Muscle of leg (tissue), 3 donors: ENCODE measurements at regions not wholly inside any gene's neighbourhood (a gene's known extent, or its start where the extent isn't known, plus 50 kb on each side); places are given as distances from the start of the nearest gene placed in this dataset.

ENCODE experiments used
- DNase-seq: peaks from one replicate; pipeline ENCODE4 v3.0.0; 2013
- H3K27ac ChIP-seq: one replicate; pipeline ENCODE4 v1.5.1; 2013; ENCODE audit warnings: mild to moderate bottlenecking, low read length, control low read depth
- H3K27me3 ChIP-seq: one replicate; pipeline ENCODE4 v1.6.1; 2013; ENCODE audit warnings: low read length; ENCODE audit not compliant: control insufficient read depth, insufficient read depth
- H3K36me3 ChIP-seq: one replicate; pipeline ENCODE4 v1.6.1; 2013; ENCODE audit warnings: low read length; ENCODE audit not compliant: control insufficient read depth, insufficient read depth
- H3K4me1 ChIP-seq: one replicate; pipeline ENCODE4 v1.6.1; 2013; ENCODE audit warnings: low read length; ENCODE audit not compliant: control insufficient read depth, insufficient read depth
- H3K4me3 ChIP-seq: one replicate; pipeline ENCODE4 v1.5.1; 2013; ENCODE audit warnings: low read length, control low read depth
- H3K9me3 ChIP-seq: replicated peaks from 2 replicates; pipeline ENCODE4 v1.6.1; 2013; ENCODE audit warnings: low read depth, low read length; ENCODE audit not compliant: control insufficient read depth
- WGBS: methylation state at CpG from one replicate; pipeline ENCODE4 v1.1.5; 2013; ENCODE audit warnings: missing lambda C conversion rate; ENCODE audit not compliant: insufficient coverage; 5-methylcytosine and 5-hydroxymethylcytosine counted together

DNA sequence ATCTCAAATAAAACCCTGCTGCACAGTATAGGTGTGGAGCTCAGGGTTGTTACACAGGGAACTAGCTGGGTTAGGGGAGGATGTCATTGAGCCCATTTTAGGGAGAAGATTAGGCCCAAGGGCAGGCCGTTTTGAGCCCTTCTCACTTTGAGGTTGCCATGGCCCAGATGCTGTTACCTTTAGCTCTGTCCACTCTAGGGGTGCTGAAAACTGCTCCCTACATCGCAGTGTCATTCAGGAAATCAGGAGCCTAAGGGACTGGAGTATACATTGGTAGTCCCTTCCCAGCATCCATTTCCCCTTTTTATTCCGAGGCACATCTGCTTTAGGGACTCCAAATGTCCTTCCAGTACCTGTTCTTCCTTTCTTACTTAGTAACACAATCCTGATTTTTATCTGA, 79.0 kb upstream of the SELENOK start:
- DNase-seq = peak; percentile 19
- Histone ChIP-seq H3K27ac (no peak overlapping the region), H3K27me3 (no peaks in the 10 kb centered on the region), H3K4me3 (no peak overlapping the region), H3K36me3 (no peaks in the 10 kb centered on the region), H3K9me3 (peaks cover 16% of the 10 kb centered on the region), H3K4me1 (no peaks in the 10 kb centered on the region)
- WGBS = 14% methylated on average over 1 of the region's 3 CpGs

- H3K4me1 ChIP-seq = no peaks in the 10 kb centered on the region
- H3K36me3 ChIP-seq = no peaks in the 10 kb centered on the region
- no peak overlapping the region for H3K27ac ChIP-seq
- peaks cover 13% of the 10 kb centered on the region for H3K9me3 ChIP-seq
- WGBS = 97% methylated on average over 3 of the region's 7 CpGs
- H3K4me3 ChIP-seq = no peak overlapping the region
- H3K27me3 ChIP-seq = no peaks in the 10 kb centered on the region
- no peak for DNase-seq
Measured at GRCh38 chr3:53969086-53969485, 77.4 kb upstream of the SELENOK start.

DNA sequence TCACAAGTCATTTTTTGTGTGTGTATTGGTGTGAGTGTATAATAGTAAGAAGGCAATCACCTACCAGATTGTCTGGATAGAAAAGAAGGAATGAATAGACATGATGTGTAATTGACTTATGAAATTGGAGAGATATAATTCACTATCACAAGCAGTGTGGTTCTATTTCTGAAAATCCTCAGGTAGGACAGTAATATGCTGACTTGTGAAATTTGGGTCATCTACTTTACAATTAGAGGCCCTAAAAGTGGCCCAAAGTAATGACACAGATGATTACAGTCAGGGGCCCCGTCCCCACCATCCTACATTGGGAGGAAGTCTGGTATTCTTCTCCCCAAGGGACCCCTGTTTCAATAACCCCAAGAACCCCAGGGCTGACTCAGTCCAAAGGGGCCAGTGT, 73.6 kb upstream of the SELENOK start:
- Histone ChIP-seq H3K4me1 (peaks cover 3% of the 10 kb centered on the region), H3K27me3 (no peaks in the 10 kb centered on the region), H3K27ac (no peak overlapping the region), H3K9me3 (peaks cover 4% of the 10 kb centered on the region), H3K4me3 (no peak overlapping the region), H3K36me3 (no peaks in the 10 kb centered on the region)
- WGBS = no CpG with 5 or more reads among the region's 1 CpG
- no peak for DNase-seq

DNA sequence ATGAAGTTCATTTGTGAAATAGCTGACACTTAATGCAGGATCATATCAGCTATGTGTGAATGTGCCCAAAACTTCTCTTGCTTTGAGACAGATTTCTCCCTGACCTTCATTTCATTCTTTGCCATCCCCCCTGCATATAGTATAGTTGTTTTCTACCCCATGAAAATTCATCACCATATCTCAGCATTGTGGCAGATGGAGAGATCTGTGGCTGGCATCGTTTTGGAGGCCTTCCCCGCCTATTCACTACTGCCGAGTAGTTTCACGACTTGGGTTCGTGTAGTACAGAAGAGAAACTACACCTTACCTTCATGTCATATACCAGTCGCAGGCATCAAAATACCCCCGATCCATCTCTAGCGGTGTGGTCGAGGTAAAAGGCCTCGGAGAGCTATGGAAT, 66.2 kb upstream of the SELENOK start:
- WGBS = 82% methylated on average over 9 of the region's 10 CpGs
- Histone ChIP-seq H3K36me3 (no peaks in the 10 kb centered on the region), H3K4me1 (no peaks in the 10 kb centered on the region), H3K27ac (no peak overlapping the region), H3K9me3 (no peaks in the 10 kb centered on the region), H3K4me3 (no peak overlapping the region), H3K27me3 (no peaks in the 10 kb centered on the region)
- DNase-seq = no peak

DNA sequence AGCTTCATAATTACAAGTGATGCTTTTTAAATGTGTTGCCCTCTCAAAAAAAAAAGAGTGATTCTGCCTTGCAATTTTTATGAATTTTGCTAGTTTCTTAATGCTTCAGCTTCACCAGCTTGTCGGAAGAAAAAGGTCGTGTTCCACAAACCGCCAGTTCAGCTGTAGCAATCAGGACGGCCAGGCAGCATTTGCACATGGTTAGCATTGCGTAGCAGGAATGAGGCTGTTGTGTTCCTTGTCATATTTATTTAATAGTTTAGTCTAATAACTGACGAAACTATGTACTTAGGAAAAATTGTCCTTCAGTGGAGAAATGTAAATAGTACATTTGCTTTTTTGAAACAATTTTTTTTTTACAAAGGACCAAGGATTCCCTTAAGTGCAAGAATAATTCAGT, 64.9 kb upstream of the SELENOK start:
- peak; percentile 12 for DNase-seq
- no peak overlapping the region for H3K4me3 ChIP-seq
- WGBS = 20% methylated on average over 2 of the region's 6 CpGs
- no peak overlapping the region for H3K27ac ChIP-seq
- no peaks in the 10 kb centered on the region for H3K27me3 ChIP-seq
- no peaks in the 10 kb centered on the region for H3K36me3 ChIP-seq
- H3K4me1 ChIP-seq = no peaks in the 10 kb centered on the region
- H3K9me3 ChIP-seq = no peaks in the 10 kb centered on the region

- DNase-seq = peak; percentile 11
- no CpG with 5 or more reads among the region's 2 CpGs for WGBS
- Histone ChIP-seq H3K4me3 (no peak overlapping the region), H3K9me3 (peaks cover 9% of the 10 kb centered on the region), H3K27me3 (no peaks in the 10 kb centered on the region), H3K27ac (no peak overlapping the region), H3K4me1 (no peaks in the 10 kb centered on the region), H3K36me3 (no peaks in the 10 kb centered on the region)
Measured at GRCh38 chr3:53949541-53949940, 57.9 kb upstream of the SELENOK start.

DNA sequence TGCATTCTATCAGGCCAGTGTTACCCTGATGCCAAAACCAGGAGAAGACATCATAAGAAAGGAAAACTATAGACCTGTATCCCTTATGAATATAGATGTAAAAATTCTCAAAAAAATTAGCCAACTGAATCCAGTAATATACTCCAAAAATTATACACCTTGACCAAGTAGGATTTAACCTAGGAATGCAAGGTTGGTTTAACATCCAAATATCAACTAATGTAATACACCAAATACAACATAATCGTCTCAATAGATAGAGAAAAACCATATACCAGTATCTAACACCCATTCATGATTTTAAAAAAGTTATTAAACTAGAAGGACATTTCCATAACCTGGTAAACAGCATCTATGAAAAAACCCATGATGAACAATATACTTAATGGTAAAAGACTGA, 56.5 kb upstream of the SELENOK start:
- no peaks in the 10 kb centered on the region for H3K36me3 ChIP-seq
- peaks cover 9% of the 10 kb centered on the region for H3K9me3 ChIP-seq
- H3K27ac ChIP-seq = no peak overlapping the region
- no peaks in the 10 kb centered on the region for H3K4me1 ChIP-seq
- WGBS = no CpG with 5 or more reads among the region's 1 CpG
- H3K4me3 ChIP-seq = no peak overlapping the region
- no peak for DNase-seq
- H3K27me3 ChIP-seq = no peaks in the 10 kb centered on the region

GRCh38 chr3:53944028-53944427, 52.4 kb upstream of the SELENOK start:
- Histone ChIP-seq H3K36me3 (no peaks in the 10 kb centered on the region), H3K27ac (no peak overlapping the region), H3K9me3 (peaks cover 9% of the 10 kb centered on the region), H3K4me1 (no peaks in the 10 kb centered on the region), H3K4me3 (no peak overlapping the region), H3K27me3 (peaks cover 3% of the 10 kb centered on the region)
- no CpG with 5 or more reads among the region's 3 CpGs for WGBS
- DNase-seq = no peak

- Histone ChIP-seq H3K27ac (no peak overlapping the region), H3K4me1 (no peaks in the 10 kb centered on the region), H3K36me3 (no peaks in the 10 kb centered on the region), H3K4me3 (no peak overlapping the region), H3K27me3 (peaks cover 4% of the 10 kb centered on the region), H3K9me3 (peaks cover 4% of the 10 kb centered on the region)
- WGBS = no CpG with 5 or more reads among the region's 5 CpGs
- DNase-seq = peak; percentile 66
Measured at GRCh38 chr3:53941950-53942349, 50.3 kb upstream of the SELENOK start.
